ENCODE measurements at regions not wholly inside any gene's neighbourhood (a gene's known extent, or its start where the extent isn't known, plus 50 kb on each side); places are given as distances from the start of the nearest gene placed in this dataset.

GRCh38 chr5:125306741-125307140, 560.3 kb upstream of the ZNF608 start:
- TF ChIP-seq CTCF (IDR thresholded peaks at IDR 0.05) (no peak), SIN3A (IDR thresholded peaks at IDR 0.05; ENCODE audit: borderline replicate concordance, insufficient read depth, low read depth, low read length) (no peak), POLR2AphosphoS5 (IDR thresholded peaks at IDR 0.05; ENCODE audit: low read depth, low read length) (no peak), REST (IDR thresholded peaks at IDR 0.05; ENCODE audit: insufficient read depth in 1 of 2, low read depth in 2 of 2, low read length in 1 of 2) (no peak), TCF7L2 (IDR thresholded peaks at IDR 0.05; ENCODE audit: low read depth, low read length) (no peak)
